Uterus (tissue), 3 donors: ENCODE measurements at regions not wholly inside any gene's neighbourhood (a gene's known extent, or its start where the extent isn't known, plus 50 kb on each side); places are given as distances from the start of the nearest gene placed in this dataset.

Experiments used
- DNase-seq, 2 donors: peaks; one replicate each; pipeline ENCODE4 v3.0.0-alpha.2; 2019 to 2020
- H3K27ac ChIP-seq, 2 donors: fragments of 200-600 bp; sonication (generic); 1 replicate in 1 of 2; 2 replicates in 1 of 2; pipeline ENCODE4 v1.5.1; 2016 to 2018
- H3K27me3 ChIP-seq, 2 donors: fragments of 200-600 bp; sonication (generic); one replicate each; pipeline ENCODE4 v1.5.1; 2018 to 2019; ENCODE audit warnings: control low read depth in 1 of 2
- H3K36me3 ChIP-seq, 2 donors: fragments of 200-600 bp; sonication (generic); one replicate each; pipeline ENCODE4 v1.5.1; 2019; ENCODE audit warnings: control low read depth in 1 of 2
- H3K4me1 ChIP-seq, 2 donors: fragments of 200-600 bp; sonication (generic); one replicate each; pipeline ENCODE4 v1.5.1; 2018 to 2019; ENCODE audit warnings: control low read depth in 1 of 2
- H3K4me3 ChIP-seq, 2 donors: fragments of 200-600 bp; sonication (generic); 1 replicate in 1 of 2; 2 replicates in 1 of 2; pipeline ENCODE4 v1.5.1; 2018 to 2019; ENCODE audit warnings: mild to moderate bottlenecking in 1 of 2
- H3K9me3 ChIP-seq, 2 donors: fragments of 200-600 bp; sonication (generic); one replicate each; pipeline ENCODE4 v1.5.1; 2019; ENCODE audit warnings: control low read depth in 1 of 2
- POLR2A ChIP-seq, 2 donors: fragments of 450-650 bp; IDR thresholded peaks; one replicate each; pipeline ENCODE4 v1.6.1; 2016; ENCODE audit warnings: antibody characterized with exemption in 2 of 2, mild to moderate bottlenecking in 1 of 2, moderate library complexity in 1 of 2
- intact Hi-C: fragments of 100-400 bp; cut with DNase I; formaldehyde crosslinking; loops from one replicate; pipeline ENCODE4 v1.15.1; 2023; ENCODE audit warnings: low total_unique reads
- TF ChIP-seq, protein P1 (sequence below), 4 experiments: fragments of 200-600 bp in 2 of 4; fragments of 450-650 bp in 2 of 4; sonication (generic) in 2 of 4; IDR thresholded peaks; one replicate each; pipeline ENCODE4 v1.5.1; 2016 to 2019; ENCODE audit warnings: antibody characterized with exemption in 4 of 4, mild to moderate bottlenecking in 2 of 4, moderate library complexity in 1 of 4
- donor health status: DM: yes; HTN: yes; CAD: no.

DNA sequence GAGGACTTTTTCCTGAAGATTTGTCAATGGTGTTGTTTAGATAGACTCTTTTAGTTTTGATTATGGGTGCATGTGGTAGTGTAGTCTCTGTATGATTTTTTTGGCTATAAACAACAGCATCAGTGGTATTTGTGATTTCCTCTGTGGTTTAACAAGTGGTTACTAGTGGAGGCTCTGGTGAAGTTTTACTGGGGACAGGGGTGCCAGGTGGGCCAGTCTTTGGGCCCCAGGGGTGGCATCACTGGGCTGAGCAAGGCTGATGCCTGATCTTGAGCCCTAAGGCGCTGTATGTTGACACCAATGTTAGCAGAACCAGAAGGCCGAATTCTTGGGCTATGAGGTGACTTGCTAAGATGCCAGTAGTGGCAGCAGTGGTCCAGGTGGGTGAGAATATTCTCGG is 811.4 kb downstream of the DACH1 start:
- TF ChIP-seq, protein P1, sequence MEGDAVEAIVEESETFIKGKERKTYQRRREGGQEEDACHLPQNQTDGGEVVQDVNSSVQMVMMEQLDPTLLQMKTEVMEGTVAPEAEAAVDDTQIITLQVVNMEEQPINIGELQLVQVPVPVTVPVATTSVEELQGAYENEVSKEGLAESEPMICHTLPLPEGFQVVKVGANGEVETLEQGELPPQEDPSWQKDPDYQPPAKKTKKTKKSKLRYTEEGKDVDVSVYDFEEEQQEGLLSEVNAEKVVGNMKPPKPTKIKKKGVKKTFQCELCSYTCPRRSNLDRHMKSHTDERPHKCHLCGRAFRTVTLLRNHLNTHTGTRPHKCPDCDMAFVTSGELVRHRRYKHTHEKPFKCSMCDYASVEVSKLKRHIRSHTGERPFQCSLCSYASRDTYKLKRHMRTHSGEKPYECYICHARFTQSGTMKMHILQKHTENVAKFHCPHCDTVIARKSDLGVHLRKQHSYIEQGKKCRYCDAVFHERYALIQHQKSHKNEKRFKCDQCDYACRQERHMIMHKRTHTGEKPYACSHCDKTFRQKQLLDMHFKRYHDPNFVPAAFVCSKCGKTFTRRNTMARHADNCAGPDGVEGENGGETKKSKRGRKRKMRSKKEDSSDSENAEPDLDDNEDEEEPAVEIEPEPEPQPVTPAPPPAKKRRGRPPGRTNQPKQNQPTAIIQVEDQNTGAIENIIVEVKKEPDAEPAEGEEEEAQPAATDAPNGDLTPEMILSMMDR (IDR thresholded peaks at IDR 0.05): no peak
- no peak for TF ChIP-seq POLR2A (IDR thresholded peaks at IDR 0.05)
- intact Hi-C loops: no loop called here
- no peaks in the 10 kb centered on the region for H3K4me1 ChIP-seq

DNA sequence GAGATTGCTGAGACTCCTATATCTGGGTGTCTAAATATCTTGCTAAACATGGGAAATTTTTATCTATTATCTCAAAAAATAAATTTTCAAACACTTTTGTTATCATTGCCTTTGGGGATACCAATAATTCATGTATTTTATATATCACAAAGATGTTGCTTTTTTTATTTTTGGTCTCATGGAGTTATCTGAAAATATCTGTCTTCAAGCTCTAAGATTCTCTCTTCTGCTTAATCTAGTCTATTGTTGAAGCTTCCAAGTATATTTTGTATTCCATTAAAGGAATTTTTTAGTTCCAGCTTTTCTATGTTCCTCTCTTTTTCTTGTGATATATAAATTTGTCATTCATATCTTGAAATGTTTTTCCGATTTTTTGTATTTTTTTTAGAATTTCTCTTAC is 812.0 kb downstream of the DACH1 start:
- no peak for TF ChIP-seq POLR2A (IDR thresholded peaks at IDR 0.05)
- TF ChIP-seq, protein P1 (IDR thresholded peaks at IDR 0.05): no peak
- no peak overlapping the region for H3K27ac ChIP-seq
- H3K9me3 ChIP-seq: no peaks in the 10 kb centered on the region
- H3K27me3 ChIP-seq: no peaks in the 10 kb centered on the region
- H3K4me3 ChIP-seq: no peak overlapping the region
- intact Hi-C loops: no loop called here
- DNase-seq: no peak
- H3K36me3 ChIP-seq: no peaks in the 10 kb centered on the region
- no peaks in the 10 kb centered on the region for H3K4me1 ChIP-seq

More for the DNA sequence above, 811.4 kb downstream of the DACH1 start:
- H3K36me3 ChIP-seq: no peaks in the 10 kb centered on the region
- H3K27ac ChIP-seq: no peak overlapping the region
- no peaks in the 10 kb centered on the region for H3K9me3 ChIP-seq
- no peak overlapping the region for H3K4me3 ChIP-seq
- no peak for DNase-seq
- H3K27me3 ChIP-seq: no peaks in the 10 kb centered on the region

DNA sequence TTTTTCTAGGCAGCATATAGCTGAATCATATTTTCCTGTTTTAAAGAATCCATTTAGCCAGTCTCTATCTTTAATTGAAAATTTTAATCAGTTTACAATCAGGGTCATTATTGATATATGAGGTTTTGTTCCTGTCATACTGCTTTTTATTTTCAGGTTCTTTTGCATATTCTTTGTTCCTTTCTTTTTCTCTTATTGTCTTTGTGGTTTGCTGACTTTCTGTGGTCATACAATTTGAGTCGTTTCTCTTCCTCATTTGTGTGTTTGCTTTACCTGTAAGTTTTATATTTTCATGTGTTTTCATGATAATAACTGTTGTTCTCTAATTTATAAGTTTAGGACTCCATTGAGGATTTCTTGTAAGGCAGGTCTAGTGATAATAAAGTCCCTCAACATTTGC is 812.6 kb downstream of the DACH1 start:
- Histone ChIP-seq H3K27ac (no peak overlapping the region), H3K9me3 (no peaks in the 10 kb centered on the region), H3K27me3 (no peaks in the 10 kb centered on the region), H3K4me1 (no peaks in the 10 kb centered on the region), H3K36me3 (no peaks in the 10 kb centered on the region), H3K4me3 (no peak overlapping the region)
- intact Hi-C loops: no loop called here
- DNase-seq: no peak
- no peak for TF ChIP-seq POLR2A (IDR thresholded peaks at IDR 0.05)
- TF ChIP-seq, protein P1 (IDR thresholded peaks at IDR 0.05): no peak

DNA sequence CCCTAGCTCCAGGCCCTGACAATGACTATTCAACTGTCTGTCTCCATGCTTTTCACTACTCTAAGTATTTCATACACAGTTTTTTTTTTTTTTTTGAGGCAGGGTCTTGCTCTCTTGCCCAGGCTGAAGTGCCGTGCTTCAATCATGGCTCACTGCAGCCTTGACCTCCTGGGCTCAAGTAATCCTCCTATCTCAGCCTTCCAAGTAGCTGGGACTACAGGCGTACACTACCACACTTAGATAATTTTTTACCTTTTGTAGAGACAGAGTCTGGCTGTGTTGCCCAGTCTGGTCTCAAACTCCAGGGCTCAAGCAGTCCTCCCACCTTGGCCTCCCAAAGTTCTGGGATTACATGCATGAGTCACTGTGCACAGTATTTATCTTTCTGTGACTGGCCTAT is 815.4 kb downstream of the DACH1 start:
- no peaks in the 10 kb centered on the region for H3K36me3 ChIP-seq
- no peaks in the 10 kb centered on the region for H3K4me1 ChIP-seq
- no peak for TF ChIP-seq POLR2A (IDR thresholded peaks at IDR 0.05)
- TF ChIP-seq, protein P1 (IDR thresholded peaks at IDR 0.05): no peak
- DNase-seq: no peak
- intact Hi-C loops: no loop called here
- no peaks in the 10 kb centered on the region for H3K27me3 ChIP-seq
- H3K27ac ChIP-seq: no peak overlapping the region
- no peaks in the 10 kb centered on the region for H3K9me3 ChIP-seq
- H3K4me3 ChIP-seq: no peak overlapping the region

DNA sequence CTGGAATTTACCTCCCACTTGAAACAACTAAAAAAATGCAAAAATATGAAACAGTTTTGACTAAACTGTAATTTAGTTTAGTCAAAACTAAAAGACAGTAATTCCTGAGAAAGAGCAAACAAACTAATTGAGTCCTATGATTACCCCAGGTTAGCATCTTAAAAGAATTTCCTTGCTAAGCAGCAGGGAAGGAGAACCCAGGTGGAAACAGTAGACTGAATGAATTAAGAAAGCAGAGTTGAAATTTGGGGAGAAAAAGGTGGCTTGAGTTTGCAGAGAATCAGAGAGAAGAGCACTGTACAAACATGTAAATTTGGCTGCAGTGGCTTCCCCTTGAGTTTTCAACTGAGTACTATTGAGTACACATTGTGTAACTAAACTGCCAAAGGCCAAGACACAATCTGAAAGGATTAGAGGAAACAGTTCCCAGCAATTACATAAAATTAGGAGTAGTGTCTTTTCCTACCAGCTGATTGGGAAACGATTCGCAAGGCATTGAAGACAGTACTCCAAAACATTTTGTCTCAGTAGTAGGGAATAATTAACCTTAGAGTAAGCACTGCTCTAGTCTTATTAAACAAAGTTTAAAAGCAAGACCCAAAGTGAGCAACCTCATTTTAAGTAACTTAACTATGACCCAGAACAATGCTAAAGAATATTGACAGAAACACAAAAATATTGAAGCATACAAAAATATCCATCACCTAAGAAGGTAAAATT is 820.5 kb downstream of the DACH1 start:
- no peak overlapping the region for H3K4me3 ChIP-seq
- no peak for DNase-seq
- TF ChIP-seq, protein P1 (IDR thresholded peaks at IDR 0.05): no peak
- no peak for TF ChIP-seq POLR2A (IDR thresholded peaks at IDR 0.05)
- H3K27me3 ChIP-seq: no peaks in the 10 kb centered on the region
- H3K9me3 ChIP-seq: no peaks in the 10 kb centered on the region
- H3K27ac ChIP-seq: no peak overlapping the region
- H3K4me1 ChIP-seq: no peaks in the 10 kb centered on the region
- no peaks in the 10 kb centered on the region for H3K36me3 ChIP-seq
- intact Hi-C loops: no loop called here
